IMR-90 (cell line): ENCODE measurements at regions not wholly inside any gene's neighbourhood (a gene's known extent, or its start where the extent isn't known, plus 50 kb on each side); places are given as distances from the start of the nearest gene placed in this dataset.

Source experiments
- ATAC-seq: fragments of 200-7000 bp; cut with Tn5 transposase; 2 replicates; pipeline ENCODE4 v1.9.1; 2020; ENCODE audit warnings: low read depth, mild to moderate bottlenecking, moderate library complexity
- BruUV-seq: library from RNA; stranded (reverse); fragments of 400-500 nt; replicated peaks from 2 replicates; lab custom pipeline; 2021; lab: Mats Ljungman, UMichigan
- CTCF ChIA-PET: fragments of 300-600 bp; formaldehyde crosslinking; extraction: SDS; loops from one replicate; lab custom pipeline; 2021; ENCODE audit warnings: antibody characterized with exemption; lab: Yijun Ruan, JAX
- POLR2A ChIA-PET: fragments of 300-600 bp; sonication (Branson Sonifier 250); formaldehyde crosslinking; loops from one replicate; lab custom pipeline; 2022; ENCODE audit warnings: antibody characterized with exemption; ENCODE audit not compliant: unreplicated experiment; lab: Charles Lee
- DNase-seq: peaks from one replicate; pipeline ENCODE4 v3.0.0; 2013
- H2AFZ ChIP-seq: replicated peaks from 2 replicates; pipeline ENCODE3; 2013; ENCODE audit warnings: low read length, mild to moderate bottlenecking; ENCODE audit not compliant: poor library complexity
- H2AK5ac ChIP-seq: 2 replicates; pipeline ENCODE4 v1.6.1; 2013; ENCODE audit warnings: low read depth, low read length, inconsistent platforms
- H2AK9ac ChIP-seq: replicated peaks from 2 replicates; pipeline ENCODE3; 2013; ENCODE audit warnings: mild to moderate bottlenecking, low read depth, low read length, moderate library complexity; ENCODE audit not compliant: poor library complexity
- H2BK120ac ChIP-seq: 2 replicates; pipeline ENCODE4 v1.6.1; 2013; ENCODE audit warnings: low read depth, low read length, inconsistent platforms
- H2BK15ac ChIP-seq: 3 replicates; pipeline ENCODE4 v1.6.1; 2013; ENCODE audit warnings: low read depth, low read length, inconsistent platforms
- H2BK20ac ChIP-seq: 2 replicates; pipeline ENCODE4 v1.6.1; 2013; ENCODE audit warnings: low read depth, mild to moderate bottlenecking, inconsistent platforms, low read length, moderate library complexity
- H2BK5ac ChIP-seq: 2 replicates; pipeline ENCODE4 v1.6.1; 2013; ENCODE audit warnings: mild to moderate bottlenecking, low read depth, low read length, inconsistent platforms; ENCODE audit not compliant: poor library complexity, severe bottlenecking
- H3K14ac ChIP-seq: replicated peaks from 2 replicates; pipeline ENCODE4 v1.6.1; 2013; ENCODE audit warnings: low read depth, low read length, inconsistent platforms
- H3K18ac ChIP-seq: 2 replicates; pipeline ENCODE4 v1.6.1; 2013; ENCODE audit warnings: low read depth, low read length, control low read depth
- H3K23ac ChIP-seq: 2 replicates; pipeline ENCODE4 v1.6.1; 2013; ENCODE audit warnings: low read depth, low read length, inconsistent platforms
- H3K27ac ChIP-seq: 2 replicates; pipeline ENCODE4 v1.5.1; 2013; ENCODE audit warnings: mild to moderate bottlenecking, control low read depth, low read length; ENCODE audit not compliant: insufficient read depth
- H3K27me3 ChIP-seq: 2 replicates; pipeline ENCODE4 v1.6.1; 2013; ENCODE audit warnings: low read length; ENCODE audit not compliant: control insufficient read depth, insufficient read depth
- H3K36me3 ChIP-seq: 2 replicates; pipeline ENCODE4 v1.6.1; 2013; ENCODE audit warnings: low read length, mixed read lengths; ENCODE audit not compliant: control insufficient read depth, insufficient read depth
- H3K4ac ChIP-seq: 2 replicates; pipeline ENCODE4 v1.6.1; 2013; ENCODE audit warnings: low read depth, low read length, inconsistent platforms
- H3K4me1 ChIP-seq: 2 replicates; pipeline ENCODE4 v1.6.1; 2013; ENCODE audit warnings: low read length, mixed read lengths; ENCODE audit not compliant: control insufficient read depth, insufficient read depth
- H3K4me2 ChIP-seq: 2 replicates; pipeline ENCODE4 v1.6.1; 2013; ENCODE audit warnings: low read depth, mild to moderate bottlenecking, control low read depth, low read length, moderate library complexity
- H3K4me3 ChIP-seq: 2 replicates; pipeline ENCODE4 v1.5.1; 2013; ENCODE audit warnings: low read depth, mild to moderate bottlenecking, control low read depth, low read length, moderate library complexity; ENCODE audit not compliant: insufficient read depth
- H3K56ac ChIP-seq: 2 replicates; pipeline ENCODE4 v1.6.1; 2013; ENCODE audit warnings: low read length, inconsistent platforms; ENCODE audit not compliant: insufficient read depth; ENCODE audit errors: extremely low read depth
- H3K79me1 ChIP-seq, 2 experiments: 2 replicates each; pipeline ENCODE4 v1.6.1; 2013; ENCODE audit warnings: low read length in 2 of 2, inconsistent platforms in 1 of 2, low read depth in 1 of 2
- H3K9ac ChIP-seq: 2 replicates; pipeline ENCODE4 v1.6.1; 2013; ENCODE audit warnings: low read depth, low read length, control low read depth
- H3K9me1 ChIP-seq: 2 replicates; pipeline ENCODE4 v1.6.1; 2013; ENCODE audit warnings: low read length, inconsistent platforms; ENCODE audit not compliant: insufficient read depth
- H3K9me3 ChIP-seq: 2 replicates; pipeline ENCODE4 v1.6.1; 2013; ENCODE audit warnings: low read length; ENCODE audit not compliant: control insufficient read depth, insufficient read depth
- H4K20me1 ChIP-seq: 2 replicates; pipeline ENCODE4 v1.6.1; 2013; ENCODE audit warnings: low read length, inconsistent platforms; ENCODE audit not compliant: insufficient read depth
- H4K5ac ChIP-seq: 2 replicates; pipeline ENCODE4 v1.6.1; 2013; ENCODE audit warnings: mild to moderate bottlenecking, low read depth, low read length, control low read depth
- H4K8ac ChIP-seq, 2 experiments: 2 replicates each; pipeline ENCODE4 v1.6.1; 2013; ENCODE audit warnings: low read depth in 2 of 2, low read length in 2 of 2, control low read depth in 1 of 2, inconsistent platforms in 1 of 2
- H4K91ac ChIP-seq: 2 replicates; pipeline ENCODE4 v1.6.1; 2013; ENCODE audit warnings: low read depth, low read length, inconsistent platforms; ENCODE audit not compliant: insufficient read depth
- BHLHE40 ChIP-seq: fragments of 150-350 bp; IDR thresholded peaks from 2 replicates; pipeline ENCODE4 v1.6.1; 2016; ENCODE audit warnings: mild to moderate bottlenecking, low read depth, low read length
- CEBPB ChIP-seq: IDR thresholded peaks from 2 replicates; pipeline ENCODE4 v1.6.1; 2012; ENCODE audit warnings: low read depth, low read length, improper control_type of control experiment
- ELK1 ChIP-seq: fragments of 150-350 bp; IDR thresholded peaks from 2 replicates; pipeline ENCODE4 v1.6.1; 2016; ENCODE audit warnings: low read depth, mild to moderate bottlenecking, low read length, moderate library complexity, borderline replicate concordance
- FOS ChIP-seq: fragments of 150-350 bp; IDR thresholded peaks from 2 replicates; pipeline ENCODE4 v1.6.1; 2016; ENCODE audit warnings: low read depth, low read length
- MAFK ChIP-seq: IDR thresholded peaks from 2 replicates; pipeline ENCODE4 v1.6.1; 2012; ENCODE audit warnings: low read depth, low read length, improper control_type of control experiment
- MAZ ChIP-seq: IDR thresholded peaks from 2 replicates; pipeline ENCODE4 v1.6.1; 2012; ENCODE audit warnings: low read depth, mild to moderate bottlenecking, low read length, improper control_type of control experiment, moderate library complexity, borderline replicate concordance
- MXI1 ChIP-seq: IDR thresholded peaks from 2 replicates; pipeline ENCODE4 v1.6.1; 2012; ENCODE audit warnings: low read depth, mild to moderate bottlenecking, low read length, moderate library complexity, borderline replicate concordance
- NFE2L2 ChIP-seq: fragments of 150-350 bp; IDR thresholded peaks from 2 replicates; pipeline ENCODE4 v1.6.1; 2016; ENCODE audit warnings: low read depth, mild to moderate bottlenecking, low read length
- POLR2A ChIP-seq: IDR thresholded peaks from 2 replicates; pipeline ENCODE4 v1.6.1; 2012; ENCODE audit warnings: mild to moderate bottlenecking, low read depth, low read length
- RAD21 ChIP-seq: IDR thresholded peaks from 2 replicates; pipeline ENCODE4 v1.6.1; 2012; ENCODE audit warnings: low read length, improper control_type of control experiment
- RCOR1 ChIP-seq: IDR thresholded peaks from 2 replicates; pipeline ENCODE4 v1.6.1; 2012; ENCODE audit warnings: mild to moderate bottlenecking, low read length, improper control_type of control experiment; ENCODE audit not compliant: insufficient replicate concordance
- RFX5 ChIP-seq: IDR thresholded peaks from 2 replicates; pipeline ENCODE4 v1.8.0; 2012; ENCODE audit warnings: low read depth, mild to moderate bottlenecking, low read length, moderate library complexity
- SMC3 ChIP-seq: fragments of 150-350 bp; IDR thresholded peaks from 2 replicates; pipeline ENCODE4 v1.6.1; 2016; ENCODE audit warnings: low read depth, mild to moderate bottlenecking, antibody characterized with exemption, low read length, moderate library complexity
- WGBS, 2 experiments: methylation state at CpG; one replicate each; pipeline versions ENCODE4 v1.1.5 to v1.1.7; 2013; ENCODE audit warnings: missing lambda C conversion rate in 2 of 2; ENCODE audit not compliant: insufficient read length in 1 of 2; ENCODE audit errors: extremely low coverage in 2 of 2; 5-methylcytosine and 5-hydroxymethylcytosine counted together
- dilution Hi-C: fragments of 300-500 bp; cut with HindIII; formaldehyde crosslinking; loops from one replicate; pipeline ENCODE4 v1.14.3; 2018; ENCODE audit warnings: low sequenced_read_pairs; ENCODE audit not compliant: unreplicated experiment
- in situ Hi-C: fragments of 300-500 bp; cut with MboI; formaldehyde crosslinking; loops from 3 replicates; pipeline ENCODE4 v1.14.3; 2019; ENCODE audit warnings: low sequenced_read_pairs, inconsistent platforms, mixed read lengths
- intact Hi-C: fragments of 100-400 bp; cut with micrococcal nuclease; formaldehyde crosslinking; loops from 2 replicates; pipeline ENCODE4 v1.10.0; 2022
- TF ChIP-seq, protein P1 (sequence below): conservative IDR thresholded peaks from 2 replicates; pipeline ENCODE4 v1.5.1; 2012; ENCODE audit warnings: mild to moderate bottlenecking, low read depth, low read length, improper control_type of control experiment
- TF ChIP-seq, protein P2 (sequence below): fragments of 150-350 bp; IDR thresholded peaks from 2 replicates; pipeline ENCODE4 v1.6.1; 2017; ENCODE audit warnings: mild to moderate bottlenecking, antibody characterized with exemption, low read length, low read depth

GRCh38 chr10:18735711-18736110 is 76.5 kb downstream of the ARL5B start:
- Histone ChIP-seq H3K27me3 (peaks cover 3% of the 10 kb centered on the region; the same call in 1 of the 2 replicates), H3K9me3 (no peaks in the 10 kb centered on the region), H3K36me3 (no peaks in the 10 kb centered on the region), H3K9me1 (peaks cover 10% of the 10 kb centered on the region; the same call in 1 of the 2 replicates), H3K23ac (no peak overlapping the region), H3K27ac (no peak overlapping the region), H2BK20ac (no peak overlapping the region), H4K20me1 (no peaks in the 10 kb centered on the region), H4K91ac (no peak overlapping the region), H2AFZ (no peak overlapping the region), H2AK5ac (no peak overlapping the region), H3K4me2 (no peak overlapping the region), H3K9ac (no peak overlapping the region), H2AK9ac (no peak overlapping the region), H3K4me3 (no peak overlapping the region), H2BK120ac (no peak overlapping the region), H3K4ac (no peak overlapping the region), H4K8ac (no peak overlapping the region), H3K79me1 (no peaks in the 10 kb centered on the region), H4K5ac (no peak overlapping the region), H2BK15ac (no peak overlapping the region; the same call in 2 of the 3 replicates), H3K4me1 (peaks cover 10% of the 10 kb centered on the region), H3K56ac (no peak overlapping the region), H3K18ac (no peak overlapping the region), H3K14ac (no peak overlapping the region), H2BK5ac (no peak overlapping the region)
- TF ChIP-seq RAD21 (no peak), MAFK (no peak), CEBPB (no peak), ELK1 (no peak), FOS (no peak), POLR2A (no peak), BHLHE40 (no peak), NFE2L2 (no peak), MAZ (no peak), MXI1 (no peak), SMC3 (no peak), RFX5 (no peak), RCOR1 (no peak)
- TF ChIP-seq, protein P1, sequence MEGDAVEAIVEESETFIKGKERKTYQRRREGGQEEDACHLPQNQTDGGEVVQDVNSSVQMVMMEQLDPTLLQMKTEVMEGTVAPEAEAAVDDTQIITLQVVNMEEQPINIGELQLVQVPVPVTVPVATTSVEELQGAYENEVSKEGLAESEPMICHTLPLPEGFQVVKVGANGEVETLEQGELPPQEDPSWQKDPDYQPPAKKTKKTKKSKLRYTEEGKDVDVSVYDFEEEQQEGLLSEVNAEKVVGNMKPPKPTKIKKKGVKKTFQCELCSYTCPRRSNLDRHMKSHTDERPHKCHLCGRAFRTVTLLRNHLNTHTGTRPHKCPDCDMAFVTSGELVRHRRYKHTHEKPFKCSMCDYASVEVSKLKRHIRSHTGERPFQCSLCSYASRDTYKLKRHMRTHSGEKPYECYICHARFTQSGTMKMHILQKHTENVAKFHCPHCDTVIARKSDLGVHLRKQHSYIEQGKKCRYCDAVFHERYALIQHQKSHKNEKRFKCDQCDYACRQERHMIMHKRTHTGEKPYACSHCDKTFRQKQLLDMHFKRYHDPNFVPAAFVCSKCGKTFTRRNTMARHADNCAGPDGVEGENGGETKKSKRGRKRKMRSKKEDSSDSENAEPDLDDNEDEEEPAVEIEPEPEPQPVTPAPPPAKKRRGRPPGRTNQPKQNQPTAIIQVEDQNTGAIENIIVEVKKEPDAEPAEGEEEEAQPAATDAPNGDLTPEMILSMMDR, result no peak
- TF ChIP-seq, protein P2, sequence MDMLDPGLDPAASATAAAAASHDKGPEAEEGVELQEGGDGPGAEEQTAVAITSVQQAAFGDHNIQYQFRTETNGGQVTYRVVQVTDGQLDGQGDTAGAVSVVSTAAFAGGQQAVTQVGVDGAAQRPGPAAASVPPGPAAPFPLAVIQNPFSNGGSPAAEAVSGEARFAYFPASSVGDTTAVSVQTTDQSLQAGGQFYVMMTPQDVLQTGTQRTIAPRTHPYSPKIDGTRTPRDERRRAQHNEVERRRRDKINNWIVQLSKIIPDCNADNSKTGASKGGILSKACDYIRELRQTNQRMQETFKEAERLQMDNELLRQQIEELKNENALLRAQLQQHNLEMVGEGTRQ, result no peak
- BruUV-seq, result no TSS peak
- intact Hi-C loops, result no loop called here
- DNase-seq, result no peak
- WGBS, 2 experiments, result 100% methylated on average over 2 of the region's 2 CpGs; no CpG with 5 or more reads in 1 of the 2 experiments
- dilution Hi-C loops, result no loop called here
- CTCF ChIA-PET, result no interaction called here
- POLR2A ChIA-PET, result no interaction called here
- in situ Hi-C loops, result no loop called here
- ATAC-seq, result no peak
